Kidney epithelial cell (primary cell): ENCODE measurements at regions not wholly inside any gene's neighbourhood (a gene's known extent, or its start where the extent isn't known, plus 50 kb on each side); places are given as distances from the start of the nearest gene placed in this dataset.

Experiments
- DNase-seq: peaks from one replicate; pipeline ENCODE4 v3.0.0-alpha.2; 2010; ENCODE audit warnings: low read depth
- H3K27me3 ChIP-seq: 2 replicates; pipeline ENCODE4 v1.6.0; 2011; ENCODE audit warnings: low read length; ENCODE audit not compliant: control insufficient read depth, insufficient read depth
- H3K36me3 ChIP-seq: 2 replicates; pipeline ENCODE4 v1.5.1; 2011; ENCODE audit warnings: low read length; ENCODE audit not compliant: control insufficient read depth, insufficient read depth
- H3K4me3 ChIP-seq: 2 replicates; pipeline ENCODE4 v1.5.1; 2011; ENCODE audit warnings: low read depth, mild to moderate bottlenecking, control low read depth, low read length
- CTCF ChIP-seq: IDR thresholded peaks from 2 replicates; pipeline ENCODE4 v1.5.1; 2011; ENCODE audit warnings: mild to moderate bottlenecking, moderate library complexity, low read length, control low read depth, inconsistent platforms; ENCODE audit not compliant: insufficient read depth, poor library complexity, severe bottlenecking

- Histone ChIP-seq H3K36me3 (no peaks in the 10 kb centered on the region), H3K27me3 (no peaks in the 10 kb centered on the region), H3K4me3 (no peak overlapping the region)
- no peak for DNase-seq
- no peak for TF ChIP-seq CTCF
Measured at GRCh38 chr21:28754127-28754611, 238.5 kb downstream of the LTN1 start.

- H3K4me3 ChIP-seq = no peak overlapping the region
- no peak for DNase-seq
- H3K36me3 ChIP-seq = no peaks in the 10 kb centered on the region
- H3K27me3 ChIP-seq = no peaks in the 10 kb centered on the region
- no peak for TF ChIP-seq CTCF
Measured at GRCh38 chr21:28752131-28752530, 240.5 kb downstream of the LTN1 start.

- DNase-seq = no peak
- Histone ChIP-seq H3K36me3 (no peaks in the 10 kb centered on the region), H3K4me3 (no peak overlapping the region), H3K27me3 (no peaks in the 10 kb centered on the region)
- no peak for TF ChIP-seq CTCF
Measured at GRCh38 chr21:28751176-28751575, 241.5 kb downstream of the LTN1 start.

GRCh38 chr21:28750565-28750964 lies 242.1 kb downstream of the LTN1 start:
- no peaks in the 10 kb centered on the region for H3K36me3 ChIP-seq
- H3K4me3 ChIP-seq = no peak overlapping the region
- no peak for TF ChIP-seq CTCF
- no peak for DNase-seq
- H3K27me3 ChIP-seq = no peaks in the 10 kb centered on the region

- no peak for TF ChIP-seq CTCF
- Histone ChIP-seq H3K4me3 (no peak overlapping the region), H3K27me3 (no peaks in the 10 kb centered on the region), H3K36me3 (no peaks in the 10 kb centered on the region)
- DNase-seq = no peak
Measured at GRCh38 chr21:28749536-28749935, 243.1 kb downstream of the LTN1 start.

- no peaks in the 10 kb centered on the region for H3K27me3 ChIP-seq
Measured at GRCh38 chr21:28747464-28747863, 245.2 kb downstream of the LTN1 start.

More at GRCh38 chr21:28747464-28747863, 245.2 kb downstream of the LTN1 start:
- Histone ChIP-seq H3K36me3 (no peaks in the 10 kb centered on the region), H3K4me3 (no peak overlapping the region)
- TF ChIP-seq CTCF = no peak
- DNase-seq = no peak
